Ectodermal cell (in vitro differentiated cells): ENCODE measurements at regions not wholly inside any gene's neighbourhood (a gene's known extent, or its start where the extent isn't known, plus 50 kb on each side); places are given as distances from the start of the nearest gene placed in this dataset.

Experiments used
- H3K27ac ChIP-seq: 2 replicates; pipeline ENCODE4 v1.7.0; 2013; ENCODE audit warnings: mild to moderate bottlenecking, low read depth, low read length; ENCODE audit not compliant: insufficient read depth, poor library complexity, severe bottlenecking
- H3K27me3 ChIP-seq: 2 replicates; pipeline ENCODE4 v1.7.0; 2013; ENCODE audit warnings: mild to moderate bottlenecking, low read length; ENCODE audit not compliant: insufficient read depth, control insufficient read depth, poor library complexity, severe bottlenecking
- H3K36me3 ChIP-seq: one replicate; pipeline ENCODE4 v1.7.0; 2013; ENCODE audit warnings: low read length; ENCODE audit not compliant: control insufficient read depth, insufficient read depth
- H3K4me1 ChIP-seq: one replicate; pipeline ENCODE4 v1.7.0; 2013; ENCODE audit warnings: low read length; ENCODE audit not compliant: control insufficient read depth, insufficient read depth
- H3K4me3 ChIP-seq: 2 replicates; pipeline ENCODE4 v1.7.0; 2013; ENCODE audit warnings: low read depth, low read length, control low read depth; ENCODE audit not compliant: insufficient read depth
- H3K9me3 ChIP-seq: 2 replicates; pipeline ENCODE4 v1.7.0; 2013; ENCODE audit warnings: mild to moderate bottlenecking, low read length, moderate library complexity; ENCODE audit not compliant: control insufficient read depth
- WGBS, 2 experiments: methylation state at CpG; one replicate each; pipeline ENCODE4 v1.1.7; 2013; ENCODE audit warnings: missing lambda C conversion rate in 2 of 2; 5-methylcytosine and 5-hydroxymethylcytosine counted together

- Histone ChIP-seq H3K9me3 (no peaks in the 10 kb centered on the region), H3K36me3 (no peaks in the 10 kb centered on the region), H3K27me3 (no peaks in the 10 kb centered on the region), H3K4me1 (no peaks in the 10 kb centered on the region), H3K27ac (no peak overlapping the region), H3K4me3 (no peak overlapping the region)
- WGBS, 2 experiments, result 87 to 98% methylated on average over 2 of the region's 4 CpGs
Measured at GRCh38 chr5:5633579-5633978, 211.1 kb downstream of the ICE1 start.

- Histone ChIP-seq H3K27ac (no peak overlapping the region), H3K4me3 (no peak overlapping the region), H3K27me3 (no peaks in the 10 kb centered on the region), H3K9me3 (no peaks in the 10 kb centered on the region), H3K4me1 (no peaks in the 10 kb centered on the region), H3K36me3 (no peaks in the 10 kb centered on the region)
- 96% methylated on average over 2 of the region's 2 CpGs for WGBS, 2 experiments
Measured at GRCh38 chr5:5632678-5633077, 210.2 kb downstream of the ICE1 start.

- Histone ChIP-seq H3K36me3 (no peaks in the 10 kb centered on the region), H3K4me3 (no peak overlapping the region), H3K4me1 (no peaks in the 10 kb centered on the region), H3K27me3 (no peaks in the 10 kb centered on the region), H3K27ac (no peak overlapping the region), H3K9me3 (no peaks in the 10 kb centered on the region)
- WGBS, 2 experiments, result 95 to 98% methylated on average over 5 of the region's 5 CpGs
Measured at GRCh38 chr5:5629607-5629978, 207.1 kb downstream of the ICE1 start.

- Histone ChIP-seq H3K36me3 (no peaks in the 10 kb centered on the region), H3K27me3 (no peaks in the 10 kb centered on the region), H3K4me1 (no peaks in the 10 kb centered on the region), H3K4me3 (no peak overlapping the region), H3K27ac (no peak overlapping the region), H3K9me3 (no peaks in the 10 kb centered on the region)
- WGBS, 2 experiments, result 90 to 92% methylated on average over 10 of the region's 10 CpGs
Measured at GRCh38 chr5:5628866-5629606, 206.6 kb downstream of the ICE1 start.

GRCh38 chr5:5626412-5626811, 203.9 kb downstream of the ICE1 start:
- no peak overlapping the region for H3K4me3 ChIP-seq
- H3K36me3 ChIP-seq, result no peaks in the 10 kb centered on the region
- WGBS, 2 experiments, result no CpG with 5 or more reads among the region's 1 CpG
- no peaks in the 10 kb centered on the region for H3K9me3 ChIP-seq
- no peak overlapping the region for H3K27ac ChIP-seq
- no peaks in the 10 kb centered on the region for H3K4me1 ChIP-seq
- H3K27me3 ChIP-seq, result no peaks in the 10 kb centered on the region

- no peaks in the 10 kb centered on the region for H3K27me3 ChIP-seq
- 73 to 74% methylated on average over 3 of the region's 3 CpGs for WGBS, 2 experiments
- no peaks in the 10 kb centered on the region for H3K36me3 ChIP-seq
- no peak overlapping the region for H3K4me3 ChIP-seq
- no peaks in the 10 kb centered on the region for H3K9me3 ChIP-seq
- no peaks in the 10 kb centered on the region for H3K4me1 ChIP-seq
- H3K27ac ChIP-seq, result no peak overlapping the region
Measured at GRCh38 chr5:5625491-5625890, 203.0 kb downstream of the ICE1 start.

- Histone ChIP-seq H3K4me3 (no peak overlapping the region), H3K27me3 (no peaks in the 10 kb centered on the region), H3K27ac (no peak overlapping the region), H3K36me3 (no peaks in the 10 kb centered on the region), H3K9me3 (no peaks in the 10 kb centered on the region), H3K4me1 (no peaks in the 10 kb centered on the region)
- 82 to 88% methylated on average over 2 of the region's 2 CpGs for WGBS, 2 experiments
Measured at GRCh38 chr5:5623397-5623796, 200.9 kb downstream of the ICE1 start.

- Histone ChIP-seq H3K36me3 (no peaks in the 10 kb centered on the region), H3K9me3 (no peaks in the 10 kb centered on the region), H3K4me1 (no peaks in the 10 kb centered on the region), H3K4me3 (no peak overlapping the region), H3K27me3 (no peaks in the 10 kb centered on the region), H3K27ac (no peak overlapping the region)
Measured at GRCh38 chr5:5622806-5623205, 200.3 kb downstream of the ICE1 start.

GRCh38 chr5:5619546-5619945, 197.1 kb downstream of the ICE1 start:
- no peaks in the 10 kb centered on the region for H3K27me3 ChIP-seq
- no peak overlapping the region for H3K27ac ChIP-seq
- H3K9me3 ChIP-seq, result no peaks in the 10 kb centered on the region
- H3K4me3 ChIP-seq, result no peak overlapping the region
- H3K4me1 ChIP-seq, result no peaks in the 10 kb centered on the region
- WGBS, 2 experiments, result 95 to 97% methylated on average over 3 of the region's 3 CpGs
- H3K36me3 ChIP-seq, result no peaks in the 10 kb centered on the region

GRCh38 chr5:5617024-5617423, 194.5 kb downstream of the ICE1 start:
- Histone ChIP-seq H3K4me3 (no peak overlapping the region), H3K9me3 (no peaks in the 10 kb centered on the region), H3K36me3 (no peaks in the 10 kb centered on the region), H3K27me3 (no peaks in the 10 kb centered on the region), H3K27ac (no peak overlapping the region), H3K4me1 (no peaks in the 10 kb centered on the region)
